ENCODE measurements at regions not wholly inside any gene's neighbourhood (a gene's known extent, or its start where the extent isn't known, plus 50 kb on each side); places are given as distances from the start of the nearest gene placed in this dataset.
"Not testable (repeated sequence)": the region's sequence is repeated elsewhere in the genome, so short reads cannot be mapped to it uniquely, and the experiment has no call there.

DNA sequence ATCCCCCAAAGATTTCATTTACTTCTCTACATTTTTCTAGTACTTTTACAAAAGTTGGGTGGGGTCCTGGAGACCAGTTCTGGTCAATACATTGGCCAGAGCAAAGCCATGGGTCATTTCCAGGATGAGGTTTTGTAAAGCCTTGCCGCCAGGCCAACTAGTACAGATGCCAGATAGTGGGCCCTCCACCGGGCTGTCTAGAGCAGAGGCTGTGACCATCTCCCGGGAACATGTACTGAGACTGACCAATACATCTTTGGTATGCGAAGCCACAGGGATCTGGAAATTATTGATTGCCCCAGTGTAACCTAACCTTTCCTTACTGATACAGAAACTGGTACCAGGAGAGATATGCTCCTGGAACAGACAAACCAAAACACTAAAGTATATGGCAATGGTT is 599.2 kb downstream of the ADCYAP1 start:
- no peak overlapping the region for H3K27ac ChIP-seq (ENCODE audit: poor library complexity, severe bottlenecking)
- no peaks in the 10 kb centered on the region for H3K9me3 ChIP-seq (ENCODE audit: severe bottlenecking)
- DNase-seq (ENCODE audit: low spot score) (no peak), ATAC-seq (ENCODE audit: low read depth) (no peak)
- no peaks in the 10 kb centered on the region for H3K36me3 ChIP-seq (ENCODE audit: low read depth)
- H3K4me1 ChIP-seq (ENCODE audit: insufficient read depth, poor library complexity, severe bottlenecking), result no peaks in the 10 kb centered on the region
- TF ChIP-seq, protein P1, sequence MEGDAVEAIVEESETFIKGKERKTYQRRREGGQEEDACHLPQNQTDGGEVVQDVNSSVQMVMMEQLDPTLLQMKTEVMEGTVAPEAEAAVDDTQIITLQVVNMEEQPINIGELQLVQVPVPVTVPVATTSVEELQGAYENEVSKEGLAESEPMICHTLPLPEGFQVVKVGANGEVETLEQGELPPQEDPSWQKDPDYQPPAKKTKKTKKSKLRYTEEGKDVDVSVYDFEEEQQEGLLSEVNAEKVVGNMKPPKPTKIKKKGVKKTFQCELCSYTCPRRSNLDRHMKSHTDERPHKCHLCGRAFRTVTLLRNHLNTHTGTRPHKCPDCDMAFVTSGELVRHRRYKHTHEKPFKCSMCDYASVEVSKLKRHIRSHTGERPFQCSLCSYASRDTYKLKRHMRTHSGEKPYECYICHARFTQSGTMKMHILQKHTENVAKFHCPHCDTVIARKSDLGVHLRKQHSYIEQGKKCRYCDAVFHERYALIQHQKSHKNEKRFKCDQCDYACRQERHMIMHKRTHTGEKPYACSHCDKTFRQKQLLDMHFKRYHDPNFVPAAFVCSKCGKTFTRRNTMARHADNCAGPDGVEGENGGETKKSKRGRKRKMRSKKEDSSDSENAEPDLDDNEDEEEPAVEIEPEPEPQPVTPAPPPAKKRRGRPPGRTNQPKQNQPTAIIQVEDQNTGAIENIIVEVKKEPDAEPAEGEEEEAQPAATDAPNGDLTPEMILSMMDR (IDR thresholded peaks at IDR 0.05; ENCODE audit: poor library complexity, severe bottlenecking), result no peak
- H3K27me3 ChIP-seq (ENCODE audit: insufficient read depth, poor library complexity, severe bottlenecking), result no peaks in the 10 kb centered on the region
- H3K4me3 ChIP-seq (ENCODE audit: severe bottlenecking), result no peak overlapping the region

DNA sequence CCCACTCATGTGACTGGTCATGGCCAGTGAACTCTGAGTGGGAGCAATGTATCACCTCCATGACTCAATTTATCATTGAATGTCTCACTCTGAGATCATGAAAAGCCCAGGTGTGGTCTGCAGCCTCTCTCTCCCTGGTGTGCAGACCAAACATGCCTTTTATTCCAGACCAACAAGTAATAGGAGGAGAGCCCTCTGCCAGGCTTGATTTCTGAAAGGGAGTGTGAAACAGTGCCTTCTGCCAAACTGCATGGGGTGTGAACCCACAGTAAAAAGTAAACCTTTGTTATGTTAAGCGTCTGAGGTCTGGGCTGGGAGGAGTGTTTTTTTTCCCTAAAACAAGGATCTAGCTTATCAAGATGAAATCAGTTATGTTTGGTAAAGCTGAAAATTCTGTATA is 601.2 kb downstream of the ADCYAP1 start:
- Histone ChIP-seq H3K4me3 (ENCODE audit: severe bottlenecking) (no peak overlapping the region), H3K9me3 (ENCODE audit: severe bottlenecking) (no peaks in the 10 kb centered on the region), H3K27me3 (ENCODE audit: insufficient read depth, poor library complexity, severe bottlenecking) (no peaks in the 10 kb centered on the region), H3K4me1 (ENCODE audit: insufficient read depth, poor library complexity, severe bottlenecking) (no peaks in the 10 kb centered on the region), H3K27ac (ENCODE audit: poor library complexity, severe bottlenecking) (no peak overlapping the region), H3K36me3 (ENCODE audit: low read depth) (no peaks in the 10 kb centered on the region)
- TF ChIP-seq, protein P1 (IDR thresholded peaks at IDR 0.05; ENCODE audit: poor library complexity, severe bottlenecking), result no peak
- no peak for DNase-seq (ENCODE audit: low spot score)
- ATAC-seq (ENCODE audit: low read depth), result 0 out of 3 replicates have a peak, but pooled peaks have one; percentile 19

DNA sequence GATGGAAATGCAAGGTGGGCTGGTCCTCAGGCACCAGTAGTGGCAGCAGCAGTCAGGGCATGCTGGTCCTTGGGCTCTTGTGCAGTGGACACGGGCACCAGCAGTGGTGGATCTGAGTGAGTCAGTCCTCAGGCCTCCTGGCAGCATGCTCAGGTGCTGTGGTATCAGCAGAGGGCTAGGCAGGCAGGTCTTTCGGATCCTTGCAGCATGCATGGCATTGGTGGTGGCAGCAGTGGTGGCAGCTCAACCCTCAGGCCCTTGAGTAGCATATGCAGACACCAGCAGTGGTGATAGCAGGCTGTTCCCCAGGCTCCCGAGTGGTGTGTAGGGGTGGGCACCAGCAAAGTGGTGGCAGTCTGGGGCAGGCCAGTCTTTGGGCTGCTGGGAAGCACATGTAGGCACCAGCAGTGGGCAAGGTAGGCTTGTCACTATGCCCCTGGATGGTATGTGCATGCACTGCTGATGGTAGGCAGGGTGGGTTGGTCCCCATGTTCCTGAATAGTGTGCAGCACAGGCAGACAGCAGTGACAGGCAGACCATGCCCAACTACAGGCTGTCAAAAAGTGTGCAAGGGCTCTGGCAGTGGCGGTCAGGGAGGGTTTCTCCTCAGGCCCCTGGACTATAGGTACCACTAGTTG is 606.0 kb downstream of the ADCYAP1 start:
- no peak overlapping the region for H3K4me3 ChIP-seq (ENCODE audit: severe bottlenecking)
- DNase-seq (ENCODE audit: low spot score) (no peak), ATAC-seq (ENCODE audit: low read depth) (no peak)
- H3K4me1 ChIP-seq (ENCODE audit: insufficient read depth, poor library complexity, severe bottlenecking), result no peaks in the 10 kb centered on the region
- no peaks in the 10 kb centered on the region for H3K9me3 ChIP-seq (ENCODE audit: severe bottlenecking)
- TF ChIP-seq, protein P1 (IDR thresholded peaks at IDR 0.05; ENCODE audit: poor library complexity, severe bottlenecking), result no peak
- H3K27ac ChIP-seq (ENCODE audit: poor library complexity, severe bottlenecking), result no peak overlapping the region
- H3K36me3 ChIP-seq (ENCODE audit: low read depth), result no peaks in the 10 kb centered on the region
- H3K27me3 ChIP-seq (ENCODE audit: insufficient read depth, poor library complexity, severe bottlenecking), result no peaks in the 10 kb centered on the region

DNA sequence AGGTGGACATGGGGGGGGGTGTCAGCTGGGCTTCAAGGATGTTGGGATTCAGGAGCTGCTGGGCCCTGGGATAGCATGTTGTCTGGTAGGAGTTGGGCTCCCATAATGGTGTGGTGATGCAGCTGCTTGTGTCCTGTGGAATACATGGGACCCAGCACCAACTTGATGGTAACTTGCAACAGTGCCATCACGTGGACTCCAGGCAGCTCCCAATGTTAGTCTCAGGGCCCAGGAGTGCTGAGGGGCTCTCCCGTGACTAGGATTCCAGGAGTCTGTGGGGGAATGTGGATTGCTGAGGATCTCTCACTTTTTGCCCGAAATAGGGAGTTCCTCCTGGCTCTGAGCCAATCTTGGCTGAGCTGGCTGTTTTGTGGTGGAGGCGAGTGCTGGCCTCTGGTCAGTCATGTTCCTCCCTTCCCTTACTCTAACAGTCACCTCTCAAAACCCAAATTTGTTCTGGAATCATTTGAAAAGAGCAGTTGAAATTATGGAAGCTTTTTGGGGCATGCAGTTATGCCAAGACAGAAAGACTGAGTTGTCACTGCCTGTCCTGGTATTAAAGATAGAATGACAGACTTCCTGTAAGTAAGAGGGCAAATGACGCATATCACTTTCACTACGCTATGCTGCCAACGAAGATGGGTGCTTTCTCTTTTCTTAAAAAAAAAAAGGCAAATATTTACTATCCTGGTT is 607.1 kb downstream of the ADCYAP1 start:
- no peak for ATAC-seq (ENCODE audit: low read depth)
- no peak overlapping the region for H3K4me3 ChIP-seq (ENCODE audit: severe bottlenecking)
- H3K27ac ChIP-seq (ENCODE audit: poor library complexity, severe bottlenecking), result no peak overlapping the region
- H3K9me3 ChIP-seq (ENCODE audit: severe bottlenecking), result no peaks in the 10 kb centered on the region
- no peaks in the 10 kb centered on the region for H3K4me1 ChIP-seq (ENCODE audit: insufficient read depth, poor library complexity, severe bottlenecking)
- no peaks in the 10 kb centered on the region for H3K27me3 ChIP-seq (ENCODE audit: insufficient read depth, poor library complexity, severe bottlenecking)
- TF ChIP-seq, protein P1 (IDR thresholded peaks at IDR 0.05; ENCODE audit: poor library complexity, severe bottlenecking), result no peak
- no peak for DNase-seq (ENCODE audit: low spot score)
- H3K36me3 ChIP-seq (ENCODE audit: low read depth), result no peaks in the 10 kb centered on the region

DNA sequence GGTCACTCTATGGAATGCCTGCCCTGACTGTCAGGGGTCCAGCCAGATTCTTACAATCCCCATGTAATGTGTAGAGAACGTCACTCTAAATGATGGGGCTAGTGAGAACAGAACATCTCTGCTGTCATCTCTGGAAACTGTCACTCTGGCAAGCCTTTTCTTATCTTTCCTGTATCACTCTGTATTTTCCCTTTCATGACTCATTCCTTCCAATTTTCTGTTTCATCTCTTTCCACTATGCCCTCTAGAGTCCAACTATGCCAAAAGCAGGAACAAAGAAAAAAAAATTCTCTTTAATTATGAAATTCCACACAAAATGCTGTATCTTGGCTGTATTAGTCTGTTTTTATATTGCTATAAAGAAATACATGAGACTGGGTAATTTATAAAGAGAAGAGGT is 608.8 kb downstream of the ADCYAP1 start:
- no peak for ATAC-seq (ENCODE audit: low read depth)
- H3K27me3 ChIP-seq (ENCODE audit: insufficient read depth, poor library complexity, severe bottlenecking), result no peaks in the 10 kb centered on the region
- H3K4me3 ChIP-seq (ENCODE audit: severe bottlenecking), result no peak overlapping the region
- no peaks in the 10 kb centered on the region for H3K9me3 ChIP-seq (ENCODE audit: severe bottlenecking)
- H3K36me3 ChIP-seq (ENCODE audit: low read depth), result no peaks in the 10 kb centered on the region
- TF ChIP-seq, protein P1 (IDR thresholded peaks at IDR 0.05; ENCODE audit: poor library complexity, severe bottlenecking), result peak; percentile 25
- no peak overlapping the region for H3K27ac ChIP-seq (ENCODE audit: poor library complexity, severe bottlenecking)
- no peaks in the 10 kb centered on the region for H3K4me1 ChIP-seq (ENCODE audit: insufficient read depth, poor library complexity, severe bottlenecking)
- no peak for DNase-seq (ENCODE audit: low spot score)

DNA sequence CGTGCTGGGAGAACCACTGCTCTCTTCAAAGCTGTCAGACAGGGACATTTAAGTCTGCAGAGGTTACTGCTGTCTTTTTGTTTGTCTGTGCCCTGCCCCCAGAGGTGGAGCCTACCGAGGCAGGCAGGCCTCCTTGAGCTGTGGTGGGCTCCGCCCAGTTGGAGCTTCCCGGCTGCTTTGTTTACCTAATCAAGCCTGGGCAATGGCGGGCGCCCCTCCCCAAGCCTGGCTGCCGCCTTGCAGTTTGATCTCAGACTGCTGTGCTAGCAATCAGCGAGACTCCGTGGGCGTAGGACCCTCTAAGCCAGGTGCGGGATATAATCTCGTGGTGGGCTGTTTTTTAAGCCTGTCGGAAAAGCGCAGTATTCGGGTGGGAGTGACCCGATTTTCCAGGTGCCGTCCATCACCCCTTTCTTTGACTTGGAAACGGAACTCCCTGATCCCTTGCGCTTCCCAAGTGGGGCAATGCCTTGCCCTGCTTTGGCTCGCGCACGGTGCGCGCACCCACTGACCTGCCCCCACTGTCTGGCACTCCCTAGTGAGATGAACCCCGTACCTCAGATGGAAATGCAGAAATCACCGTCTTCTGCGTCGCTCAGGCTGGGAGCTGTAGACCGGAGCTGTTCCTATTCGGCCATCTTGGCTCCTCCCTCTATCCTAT is 617.0 kb downstream of the ADCYAP1 start:
- H3K4me3 ChIP-seq (ENCODE audit: severe bottlenecking); H3K27ac ChIP-seq (ENCODE audit: poor library complexity, severe bottlenecking); DNase-seq (ENCODE audit: low spot score); H3K27me3 ChIP-seq (ENCODE audit: insufficient read depth, poor library complexity, severe bottlenecking); H3K36me3 ChIP-seq (ENCODE audit: low read depth); ATAC-seq (ENCODE audit: low read depth); H3K4me1 ChIP-seq (ENCODE audit: insufficient read depth, poor library complexity, severe bottlenecking); H3K9me3 ChIP-seq (ENCODE audit: severe bottlenecking): not testable (repeated sequence)
